Glutamatergic neuron (in vitro differentiated cells): ENCODE measurements at regions not wholly inside any gene's neighbourhood (a gene's known extent, or its start where the extent isn't known, plus 50 kb on each side); places are given as distances from the start of the nearest gene placed in this dataset.

Source experiments
- DNase-seq: peaks from one replicate; pipeline ENCODE4 v3.0.0; 2022
- H3K27ac Mint-ChIP-seq: one replicate; pipeline ENCODE4 v1.8.0; 2020; ENCODE audit warnings: mild to moderate bottlenecking, mixed read lengths, inconsistent platforms; ENCODE audit not compliant: unreplicated experiment
- H3K27me3 Mint-ChIP-seq: one replicate; pipeline ENCODE4 v1.8.0; 2020; ENCODE audit warnings: mild to moderate bottlenecking, moderate library complexity, mixed read lengths, inconsistent platforms; ENCODE audit not compliant: unreplicated experiment
- H3K36me3 Mint-ChIP-seq: one replicate; pipeline ENCODE4 v1.8.0; 2020; ENCODE audit warnings: mild to moderate bottlenecking, mixed read lengths, inconsistent platforms; ENCODE audit not compliant: unreplicated experiment
- H3K4me1 Mint-ChIP-seq: one replicate; pipeline ENCODE4 v1.8.0; 2020; ENCODE audit warnings: mild to moderate bottlenecking, low read depth, mixed read lengths, inconsistent platforms; ENCODE audit not compliant: unreplicated experiment
- H3K4me3 Mint-ChIP-seq: one replicate; pipeline ENCODE4 v1.8.0; 2020; ENCODE audit warnings: mild to moderate bottlenecking, mixed read lengths, inconsistent platforms; ENCODE audit not compliant: unreplicated experiment
- H3K9me3 Mint-ChIP-seq: one replicate; pipeline ENCODE4 v1.8.0; 2020; ENCODE audit warnings: mild to moderate bottlenecking, moderate library complexity, mixed read lengths, inconsistent platforms; ENCODE audit not compliant: unreplicated experiment
- CTCF ChIP-seq: fragments of 200-600 bp; sonication (generic); IDR thresholded peaks from one replicate; pipeline ENCODE4 v1.5.0; 2021; ENCODE audit not compliant: partially characterized antibody, unreplicated experiment

- no peaks in the 10 kb centered on the region for H3K27me3 Mint-ChIP-seq
- DNase-seq, result no peak
- H3K9me3 Mint-ChIP-seq, result no peaks in the 10 kb centered on the region
- no peak overlapping the region for H3K27ac Mint-ChIP-seq
- TF ChIP-seq CTCF, result no peak
- H3K4me3 Mint-ChIP-seq, result no peak overlapping the region
- H3K36me3 Mint-ChIP-seq, result no peaks in the 10 kb centered on the region
- no peaks in the 10 kb centered on the region for H3K4me1 Mint-ChIP-seq
Observed at GRCh38 chr15:87805117-87805820, 451.3 kb downstream of the NTRK3 start.

GRCh38 chr15:87804451-87804850 lies 452.1 kb downstream of the NTRK3 start:
- no peak overlapping the region for H3K27ac Mint-ChIP-seq
- TF ChIP-seq CTCF, result no peak
- no peaks in the 10 kb centered on the region for H3K4me1 Mint-ChIP-seq
- DNase-seq, result no peak
- no peaks in the 10 kb centered on the region for H3K36me3 Mint-ChIP-seq
- H3K4me3 Mint-ChIP-seq, result no peak overlapping the region
- no peaks in the 10 kb centered on the region for H3K27me3 Mint-ChIP-seq
- no peaks in the 10 kb centered on the region for H3K9me3 Mint-ChIP-seq

DNA sequence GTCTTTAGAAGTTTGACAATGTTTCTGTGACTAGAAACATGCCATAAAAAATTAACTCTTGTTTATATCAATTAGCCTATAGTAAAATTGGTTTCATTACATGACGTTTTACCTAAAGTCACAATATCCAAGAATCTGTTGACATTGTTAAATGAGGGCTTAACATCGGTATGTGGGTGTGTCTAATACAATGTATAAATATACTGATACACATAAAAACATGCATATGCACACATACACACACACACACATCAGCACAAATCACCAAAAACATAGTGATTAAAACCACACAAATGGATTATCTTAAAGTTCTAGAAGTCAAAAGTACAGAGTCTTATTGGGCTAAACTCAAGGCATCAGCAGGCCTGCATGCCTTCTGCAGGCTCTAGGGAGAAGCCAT lies 456.7 kb downstream of the NTRK3 start:
- H3K27me3 Mint-ChIP-seq, result no peaks in the 10 kb centered on the region
- no peak overlapping the region for H3K4me3 Mint-ChIP-seq

DNA sequence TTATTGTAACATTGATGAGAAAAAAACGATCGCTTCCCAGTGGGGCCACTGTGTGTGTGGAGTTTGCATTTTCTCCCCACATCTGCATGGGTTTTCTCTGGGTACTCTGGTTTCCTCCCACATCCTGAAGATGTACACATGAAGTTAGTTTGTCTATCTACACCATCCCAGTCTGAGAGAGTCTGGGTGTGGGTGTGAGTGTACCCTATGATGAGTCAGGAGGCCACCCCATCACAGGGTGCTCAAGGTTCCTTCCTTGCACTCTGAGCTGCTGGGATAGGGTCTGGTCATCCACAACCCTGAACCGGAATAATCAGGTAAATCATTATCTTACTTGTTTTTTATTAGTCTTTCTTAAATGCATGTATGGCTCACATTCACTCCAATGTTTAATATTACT lies 457.1 kb downstream of the NTRK3 start:
- Mint-ChIP-seq H3K9me3 (no peaks in the 10 kb centered on the region), H3K4me3 (no peak overlapping the region), H3K27ac (no peak overlapping the region), H3K4me1 (no peaks in the 10 kb centered on the region), H3K36me3 (no peaks in the 10 kb centered on the region), H3K27me3 (no peaks in the 10 kb centered on the region)
- DNase-seq, result no peak
- no peak for TF ChIP-seq CTCF

More for the DNA sequence above, 456.7 kb downstream of the NTRK3 start:
- Mint-ChIP-seq H3K9me3 (no peaks in the 10 kb centered on the region), H3K36me3 (no peaks in the 10 kb centered on the region), H3K4me1 (no peaks in the 10 kb centered on the region), H3K27ac (no peak overlapping the region)
- no peak for TF ChIP-seq CTCF
- DNase-seq, result no peak

DNA sequence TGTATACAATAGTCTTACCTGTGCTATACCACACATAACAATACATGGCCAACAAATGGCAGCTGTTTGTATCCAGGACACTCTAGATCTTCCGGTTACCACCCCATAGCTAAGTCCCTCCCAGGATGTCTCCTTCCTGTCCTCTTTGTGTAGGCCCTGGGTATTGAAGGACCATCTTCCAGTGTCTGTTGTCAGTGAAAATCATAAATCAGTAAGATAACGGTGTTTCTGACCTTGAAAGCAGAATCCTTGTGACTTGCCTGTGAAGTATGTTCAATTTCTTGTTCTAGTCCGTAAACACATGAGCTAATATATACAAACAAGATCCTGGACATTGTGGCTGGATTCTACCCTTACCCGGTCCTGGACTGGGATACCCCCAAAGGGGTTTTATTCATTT lies 462.8 kb downstream of the NTRK3 start:
- Mint-ChIP-seq H3K9me3 (no peaks in the 10 kb centered on the region), H3K4me1 (peaks cover 4% of the 10 kb centered on the region), H3K36me3 (no peaks in the 10 kb centered on the region), H3K4me3 (no peak overlapping the region), H3K27ac (no peak overlapping the region), H3K27me3 (no peaks in the 10 kb centered on the region)
- no peak for DNase-seq
- no peak for TF ChIP-seq CTCF
